Endodermal cell (in vitro differentiated cells): ENCODE measurements at regions not wholly inside any gene's neighbourhood (a gene's known extent, or its start where the extent isn't known, plus 50 kb on each side); places are given as distances from the start of the nearest gene placed in this dataset.

ENCODE experiments used
- DNase-seq: peaks from one replicate; pipeline ENCODE4 v3.0.0-alpha.2; 2017
- H3K27ac ChIP-seq: 2 replicates; pipeline ENCODE4 v1.5.1; 2013; ENCODE audit warnings: mild to moderate bottlenecking, low read depth, low read length, moderate library complexity
- H3K27me3 ChIP-seq: 2 replicates; pipeline ENCODE4 v1.6.1; 2013; ENCODE audit warnings: mild to moderate bottlenecking, low read length, moderate library complexity; ENCODE audit not compliant: insufficient read depth, control insufficient read depth, poor library complexity, severe bottlenecking
- H3K36me3 ChIP-seq: 2 replicates; pipeline ENCODE4 v1.7.0; 2013; ENCODE audit warnings: mild to moderate bottlenecking, low read length, moderate library complexity; ENCODE audit not compliant: control insufficient read depth, insufficient read depth
- H3K4me1 ChIP-seq: one replicate; pipeline ENCODE4 v1.7.0; 2013; ENCODE audit warnings: low read length; ENCODE audit not compliant: control insufficient read depth, insufficient read depth
- H3K4me3 ChIP-seq: 2 replicates; pipeline ENCODE4 v1.5.1; 2013; ENCODE audit warnings: mild to moderate bottlenecking, low read length, moderate library complexity
- H3K9ac ChIP-seq: 2 replicates; pipeline ENCODE4 v1.6.1; 2013; ENCODE audit warnings: mild to moderate bottlenecking, low read length, moderate library complexity; ENCODE audit not compliant: poor library complexity, severe bottlenecking; ENCODE audit errors: extremely low read depth
- H3K9me3 ChIP-seq: 2 replicates; pipeline ENCODE4 v1.6.1; 2013; ENCODE audit warnings: mild to moderate bottlenecking, low read length, moderate library complexity; ENCODE audit not compliant: control insufficient read depth
- H3K27ac Mint-ChIP-seq: 2 replicates; pipeline ENCODE4 v1.8.0; 2020; ENCODE audit warnings: mixed read lengths
- H3K27me3 Mint-ChIP-seq: 2 replicates; pipeline ENCODE4 v1.8.0; 2021; ENCODE audit warnings: mild to moderate bottlenecking, mixed read lengths; ENCODE audit not compliant: insufficient read depth
- H3K36me3 Mint-ChIP-seq: 2 replicates; pipeline ENCODE4 v1.8.0; 2020; ENCODE audit warnings: low read depth, mixed read lengths
- H3K4me1 Mint-ChIP-seq: 2 replicates; pipeline ENCODE4 v1.8.0; 2020; ENCODE audit warnings: mixed read lengths
- H3K4me3 Mint-ChIP-seq: 2 replicates; pipeline ENCODE4 v1.8.0; 2020; ENCODE audit warnings: mild to moderate bottlenecking, moderate library complexity, mixed read lengths
- H3K9me3 Mint-ChIP-seq: 2 replicates; pipeline ENCODE4 v1.8.0; 2020; ENCODE audit warnings: mild to moderate bottlenecking, mixed read lengths
- WGBS, 2 experiments: methylation state at CpG; one replicate each; pipeline versions ENCODE4 v1.1.5 to v1.1.7; 2013; ENCODE audit warnings: missing lambda C conversion rate in 2 of 2, mixed read lengths in 1 of 2; ENCODE audit not compliant: insufficient coverage in 1 of 2, insufficient read length in 1 of 2; 5-methylcytosine and 5-hydroxymethylcytosine counted together
- TF ChIP-seq, protein P1 (sequence below): fragments of 200-600 bp; sonication (generic); conservative IDR thresholded peaks from 2 replicates; pipeline ENCODE4 v1.5.0; 2021; ENCODE audit warnings: antibody characterized with exemption, mild to moderate bottlenecking

DNA sequence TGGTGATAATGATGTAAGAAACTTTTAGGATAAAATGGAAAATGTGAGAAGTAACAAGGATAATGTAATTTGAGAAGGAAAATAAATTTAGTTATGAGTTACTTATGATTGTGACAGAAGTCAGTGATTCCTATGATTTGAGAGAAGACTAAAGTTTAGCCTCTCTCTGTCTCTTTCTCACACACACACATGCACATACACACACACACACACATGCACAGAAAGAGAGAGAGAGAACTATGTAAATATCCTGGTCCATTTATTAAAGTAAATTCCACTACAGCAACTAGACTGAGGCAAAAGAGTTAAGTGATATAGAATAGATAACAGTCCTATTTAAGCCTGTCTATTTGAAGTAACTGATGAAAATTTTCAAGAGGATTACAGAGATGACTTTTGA, 375.2 kb downstream of the CD109 start:
- Mint-ChIP-seq H3K27me3 (no peaks in the 10 kb centered on the region), H3K36me3 (no peaks in the 10 kb centered on the region), H3K9me3 (no peaks in the 10 kb centered on the region), H3K4me3 (no peak overlapping the region), H3K27ac (no peak overlapping the region), H3K4me1 (no peaks in the 10 kb centered on the region)
- no peak overlapping the region for H3K4me3 ChIP-seq
- no peaks in the 10 kb centered on the region for H3K4me1 ChIP-seq
- H3K36me3 ChIP-seq: no peaks in the 10 kb centered on the region
- TF ChIP-seq, protein P1, sequence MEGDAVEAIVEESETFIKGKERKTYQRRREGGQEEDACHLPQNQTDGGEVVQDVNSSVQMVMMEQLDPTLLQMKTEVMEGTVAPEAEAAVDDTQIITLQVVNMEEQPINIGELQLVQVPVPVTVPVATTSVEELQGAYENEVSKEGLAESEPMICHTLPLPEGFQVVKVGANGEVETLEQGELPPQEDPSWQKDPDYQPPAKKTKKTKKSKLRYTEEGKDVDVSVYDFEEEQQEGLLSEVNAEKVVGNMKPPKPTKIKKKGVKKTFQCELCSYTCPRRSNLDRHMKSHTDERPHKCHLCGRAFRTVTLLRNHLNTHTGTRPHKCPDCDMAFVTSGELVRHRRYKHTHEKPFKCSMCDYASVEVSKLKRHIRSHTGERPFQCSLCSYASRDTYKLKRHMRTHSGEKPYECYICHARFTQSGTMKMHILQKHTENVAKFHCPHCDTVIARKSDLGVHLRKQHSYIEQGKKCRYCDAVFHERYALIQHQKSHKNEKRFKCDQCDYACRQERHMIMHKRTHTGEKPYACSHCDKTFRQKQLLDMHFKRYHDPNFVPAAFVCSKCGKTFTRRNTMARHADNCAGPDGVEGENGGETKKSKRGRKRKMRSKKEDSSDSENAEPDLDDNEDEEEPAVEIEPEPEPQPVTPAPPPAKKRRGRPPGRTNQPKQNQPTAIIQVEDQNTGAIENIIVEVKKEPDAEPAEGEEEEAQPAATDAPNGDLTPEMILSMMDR: no peak
- DNase-seq: no peak
- H3K9ac ChIP-seq: no peak overlapping the region
- no peak overlapping the region for H3K27ac ChIP-seq
- no peaks in the 10 kb centered on the region for H3K27me3 ChIP-seq
- H3K9me3 ChIP-seq: no peaks in the 10 kb centered on the region

DNA sequence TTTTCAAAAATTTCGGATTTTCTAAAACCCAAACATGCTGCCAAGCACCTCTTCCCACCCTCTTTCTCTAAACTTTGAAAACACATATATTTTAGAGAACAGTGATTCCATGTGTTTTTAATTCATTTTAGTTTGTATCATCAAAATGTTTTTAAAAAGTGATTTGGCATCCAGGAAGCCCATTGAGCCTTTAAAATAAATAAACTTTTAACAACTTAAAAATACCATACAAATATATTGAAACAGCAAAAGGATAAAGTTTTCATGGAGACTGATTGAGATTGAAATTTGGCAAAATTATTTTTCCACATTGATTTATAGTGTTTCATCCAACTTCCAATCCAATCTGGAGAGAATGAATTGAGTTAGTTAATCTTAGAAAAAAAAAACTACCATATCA, 374.7 kb downstream of the CD109 start:
- H3K27ac ChIP-seq: no peak overlapping the region
- no peak overlapping the region for H3K4me3 ChIP-seq
- H3K4me1 ChIP-seq: no peaks in the 10 kb centered on the region
- H3K36me3 Mint-ChIP-seq: no peaks in the 10 kb centered on the region
- no peak overlapping the region for H3K9ac ChIP-seq
- no peak overlapping the region for H3K27ac Mint-ChIP-seq
- H3K4me1 Mint-ChIP-seq: no peaks in the 10 kb centered on the region
- DNase-seq: no peak
- H3K9me3 Mint-ChIP-seq: no peaks in the 10 kb centered on the region
- 75% methylated on average over 1 of the region's 1 CpG; no CpG with 5 or more reads in 1 of the 2 experiments for WGBS, 2 experiments
- TF ChIP-seq, protein P1: no peak
- no peaks in the 10 kb centered on the region for H3K36me3 ChIP-seq
- H3K27me3 ChIP-seq: no peaks in the 10 kb centered on the region
- H3K9me3 ChIP-seq: no peaks in the 10 kb centered on the region
- H3K27me3 Mint-ChIP-seq: no peaks in the 10 kb centered on the region
- H3K4me3 Mint-ChIP-seq: no peak overlapping the region

DNA sequence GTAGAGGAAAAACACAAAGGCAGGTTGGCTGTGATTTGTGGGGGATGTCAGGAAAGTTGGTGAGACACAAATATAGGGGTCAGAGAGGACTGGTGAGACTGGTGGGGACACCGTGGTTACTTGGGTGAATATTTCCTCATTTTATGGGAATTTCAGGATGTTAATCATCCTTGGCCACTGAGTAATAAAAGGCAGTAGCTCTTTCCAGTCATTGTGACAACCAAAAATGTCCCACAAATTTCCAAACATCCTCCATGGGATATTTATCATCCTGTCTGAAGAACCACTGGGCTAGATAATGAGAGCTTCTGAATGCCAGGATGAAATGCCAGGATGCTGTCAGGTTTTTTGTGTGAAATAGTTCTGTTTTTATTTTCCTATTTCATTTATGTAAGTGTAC, 374.1 kb downstream of the CD109 start:
- TF ChIP-seq, protein P1: no peak
- no peaks in the 10 kb centered on the region for H3K9me3 Mint-ChIP-seq
- H3K27ac Mint-ChIP-seq: no peak overlapping the region
- no peaks in the 10 kb centered on the region for H3K27me3 Mint-ChIP-seq
- H3K4me1 Mint-ChIP-seq: no peaks in the 10 kb centered on the region
- H3K27ac ChIP-seq: no peak overlapping the region
- no peaks in the 10 kb centered on the region for H3K9me3 ChIP-seq
- H3K4me3 Mint-ChIP-seq: no peak overlapping the region
- WGBS, 2 experiments: 71 to 100% methylated on average over 1 of the region's 1 CpG
- no peaks in the 10 kb centered on the region for H3K4me1 ChIP-seq
- no peak overlapping the region for H3K9ac ChIP-seq
- H3K27me3 ChIP-seq: no peaks in the 10 kb centered on the region
- H3K36me3 Mint-ChIP-seq: no peaks in the 10 kb centered on the region
- no peak for DNase-seq
- H3K36me3 ChIP-seq: no peaks in the 10 kb centered on the region
- H3K4me3 ChIP-seq: no peak overlapping the region
